Tibial artery (tissue), 4 donors: ENCODE measurements at regions not wholly inside any gene's neighbourhood (a gene's known extent, or its start where the extent isn't known, plus 50 kb on each side); places are given as distances from the start of the nearest gene placed in this dataset.

Experiments
- DNase-seq, 2 donors: peaks; one replicate each; pipeline ENCODE4 v3.0.0-alpha.2; 2019
- H3K27ac ChIP-seq, 2 donors: fragments of 200-600 bp; sonication (generic) in 1 of 2; 1 replicate in 1 of 2; 2 replicates in 1 of 2; pipeline ENCODE4 v1.5.1; 2018 to 2019; ENCODE audit warnings: mild to moderate bottlenecking in 1 of 2
- H3K27me3 ChIP-seq, 2 donors: fragments of 200-600 bp; sonication (generic) in 1 of 2; one replicate each; pipeline versions ENCODE4 v1.5.1 to v1.6.0; 2016 to 2019
- H3K36me3 ChIP-seq, 3 donors: fragments of 200-600 bp; sonication (generic) in 2 of 3; one replicate each; pipeline ENCODE4 v1.5.1; 2016 to 2019; ENCODE audit warnings: mild to moderate bottlenecking in 2 of 3
- H3K4me1 ChIP-seq, 4 donors: fragments of 200-600 bp; sonication (generic) in 2 of 4; 1 replicate in 3 of 4; 2 replicates in 1 of 4; pipeline ENCODE4 v1.5.1; 2016 to 2019
- H3K4me3 ChIP-seq, 2 donors: fragments of 200-600 bp; sonication (generic) in 1 of 2; 1 replicate in 1 of 2; 2 replicates in 1 of 2; pipeline ENCODE4 v1.5.1; 2018 to 2019; ENCODE audit warnings: mild to moderate bottlenecking in 2 of 2
- H3K9me3 ChIP-seq, 3 donors: fragments of 200-600 bp; sonication (generic) in 1 of 3; one replicate each; pipeline ENCODE4 v1.5.1; 2016 to 2019
- intact Hi-C: fragments of 100-400 bp; cut with DNase I; formaldehyde crosslinking; loops from one replicate; pipeline ENCODE4 v1.15.0; 2023; ENCODE audit warnings: low total_unique reads
- TF ChIP-seq, protein P1 (sequence below), 2 experiments: fragments of 200-600 bp in 1 of 2; fragments of 450-650 bp in 1 of 2; IDR thresholded peaks; one replicate each; pipeline ENCODE4 v1.5.1; 2017 to 2019; ENCODE audit warnings: antibody characterized with exemption in 2 of 2, mild to moderate bottlenecking in 1 of 2, moderate library complexity in 1 of 2

DNA sequence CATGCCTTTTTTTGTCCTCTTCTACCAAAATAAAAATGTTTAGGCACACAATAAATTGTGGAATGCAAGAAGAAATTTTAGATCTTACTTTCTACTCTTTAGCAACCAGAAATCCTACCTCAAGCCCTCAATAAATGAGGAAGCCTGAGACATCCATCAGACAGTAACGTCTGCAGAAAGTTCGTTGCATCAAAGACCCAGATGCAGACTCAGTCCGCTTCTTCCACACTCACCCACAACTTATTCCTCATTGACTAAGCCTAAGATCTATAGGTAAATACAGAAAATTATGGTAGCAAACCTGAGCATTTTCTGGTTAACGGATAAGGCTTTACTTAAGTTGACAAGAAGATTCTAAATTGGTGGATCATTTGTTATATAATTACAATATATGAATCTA lies 579.4 kb upstream of the ID2 start:
- TF ChIP-seq, protein P1, sequence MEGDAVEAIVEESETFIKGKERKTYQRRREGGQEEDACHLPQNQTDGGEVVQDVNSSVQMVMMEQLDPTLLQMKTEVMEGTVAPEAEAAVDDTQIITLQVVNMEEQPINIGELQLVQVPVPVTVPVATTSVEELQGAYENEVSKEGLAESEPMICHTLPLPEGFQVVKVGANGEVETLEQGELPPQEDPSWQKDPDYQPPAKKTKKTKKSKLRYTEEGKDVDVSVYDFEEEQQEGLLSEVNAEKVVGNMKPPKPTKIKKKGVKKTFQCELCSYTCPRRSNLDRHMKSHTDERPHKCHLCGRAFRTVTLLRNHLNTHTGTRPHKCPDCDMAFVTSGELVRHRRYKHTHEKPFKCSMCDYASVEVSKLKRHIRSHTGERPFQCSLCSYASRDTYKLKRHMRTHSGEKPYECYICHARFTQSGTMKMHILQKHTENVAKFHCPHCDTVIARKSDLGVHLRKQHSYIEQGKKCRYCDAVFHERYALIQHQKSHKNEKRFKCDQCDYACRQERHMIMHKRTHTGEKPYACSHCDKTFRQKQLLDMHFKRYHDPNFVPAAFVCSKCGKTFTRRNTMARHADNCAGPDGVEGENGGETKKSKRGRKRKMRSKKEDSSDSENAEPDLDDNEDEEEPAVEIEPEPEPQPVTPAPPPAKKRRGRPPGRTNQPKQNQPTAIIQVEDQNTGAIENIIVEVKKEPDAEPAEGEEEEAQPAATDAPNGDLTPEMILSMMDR (IDR thresholded peaks at IDR 0.05), result no peak
- intact Hi-C loops, result no loop called here
- H3K4me3 ChIP-seq, result no peak overlapping the region
- no peaks in the 10 kb centered on the region for H3K36me3 ChIP-seq
- H3K4me1 ChIP-seq, result peaks cover 0 to 4% (median 0%) of the 10 kb centered on the region in 4 donors
- H3K27me3 ChIP-seq, result no peaks in the 10 kb centered on the region
- H3K9me3 ChIP-seq, result no peaks in the 10 kb centered on the region
- H3K27ac ChIP-seq, result no peak overlapping the region
- DNase-seq, result no peak

DNA sequence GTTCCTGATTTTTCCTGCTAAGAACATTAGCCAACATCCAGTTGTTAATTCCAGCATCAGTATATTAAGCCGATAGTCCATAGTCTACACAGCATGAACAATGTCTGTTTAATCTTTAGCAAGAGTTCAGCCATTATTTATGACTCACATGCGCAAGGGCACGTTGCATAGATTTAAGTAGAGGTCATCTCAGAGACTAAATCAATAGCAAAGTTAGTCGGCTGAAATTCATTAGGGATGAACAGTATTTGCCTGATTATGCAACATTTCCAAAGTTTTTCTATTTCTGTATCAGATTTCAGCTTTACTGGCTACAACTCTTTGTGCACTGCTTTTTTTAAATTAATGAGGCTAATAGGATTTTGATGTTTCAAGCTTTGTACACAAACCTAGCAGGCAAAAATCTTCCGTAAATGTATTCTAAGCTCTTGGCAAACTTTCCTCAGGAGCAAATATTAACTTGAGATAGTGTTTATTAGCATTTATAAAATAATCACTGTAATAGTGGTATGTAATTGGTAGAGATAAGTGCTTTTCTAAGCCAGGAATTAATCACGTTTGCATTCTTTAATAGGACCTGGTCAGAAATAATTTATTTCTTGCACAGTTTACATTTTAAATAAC lies 578.7 kb upstream of the ID2 start:
- intact Hi-C loops, result no loop called here
- Histone ChIP-seq H3K27me3 (no peaks in the 10 kb centered on the region), H3K36me3 (no peaks in the 10 kb centered on the region), H3K9me3 (no peaks in the 10 kb centered on the region), H3K27ac (no peak overlapping the region), H3K4me3 (no peak overlapping the region), H3K4me1 (peaks cover 0 to 4% (median 0%) of the 10 kb centered on the region in 4 donors)
- DNase-seq, result no peak
- TF ChIP-seq, protein P1 (IDR thresholded peaks at IDR 0.05), result no peak

DNA sequence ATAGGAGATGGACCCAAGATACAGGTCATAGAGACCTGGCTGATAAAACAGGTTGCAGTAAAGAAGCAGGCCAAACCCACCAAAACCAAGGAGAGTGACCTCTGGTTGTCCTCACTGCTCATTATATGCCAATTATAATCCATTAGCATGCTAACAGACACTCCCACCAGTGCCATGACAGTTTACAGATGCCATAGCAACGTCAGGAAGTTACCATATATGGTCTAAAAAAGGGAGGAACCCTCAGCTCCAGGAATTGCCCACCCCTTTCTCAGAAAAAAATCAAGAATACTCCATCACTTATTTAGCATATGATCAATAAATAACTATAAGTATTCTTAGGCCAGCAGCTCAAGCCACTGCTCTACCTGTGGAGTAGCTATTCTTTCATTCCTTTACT lies 574.7 kb upstream of the ID2 start:
- no peaks in the 10 kb centered on the region for H3K9me3 ChIP-seq
- TF ChIP-seq, protein P1 (IDR thresholded peaks at IDR 0.05), result no peak
- H3K4me1 ChIP-seq, result no peaks in the 10 kb centered on the region
- H3K27ac ChIP-seq, result no peak overlapping the region
- no peak overlapping the region for H3K4me3 ChIP-seq
- H3K36me3 ChIP-seq, result no peaks in the 10 kb centered on the region
- intact Hi-C loops, result no loop called here
- no peak for DNase-seq
- H3K27me3 ChIP-seq, result no peaks in the 10 kb centered on the region

DNA sequence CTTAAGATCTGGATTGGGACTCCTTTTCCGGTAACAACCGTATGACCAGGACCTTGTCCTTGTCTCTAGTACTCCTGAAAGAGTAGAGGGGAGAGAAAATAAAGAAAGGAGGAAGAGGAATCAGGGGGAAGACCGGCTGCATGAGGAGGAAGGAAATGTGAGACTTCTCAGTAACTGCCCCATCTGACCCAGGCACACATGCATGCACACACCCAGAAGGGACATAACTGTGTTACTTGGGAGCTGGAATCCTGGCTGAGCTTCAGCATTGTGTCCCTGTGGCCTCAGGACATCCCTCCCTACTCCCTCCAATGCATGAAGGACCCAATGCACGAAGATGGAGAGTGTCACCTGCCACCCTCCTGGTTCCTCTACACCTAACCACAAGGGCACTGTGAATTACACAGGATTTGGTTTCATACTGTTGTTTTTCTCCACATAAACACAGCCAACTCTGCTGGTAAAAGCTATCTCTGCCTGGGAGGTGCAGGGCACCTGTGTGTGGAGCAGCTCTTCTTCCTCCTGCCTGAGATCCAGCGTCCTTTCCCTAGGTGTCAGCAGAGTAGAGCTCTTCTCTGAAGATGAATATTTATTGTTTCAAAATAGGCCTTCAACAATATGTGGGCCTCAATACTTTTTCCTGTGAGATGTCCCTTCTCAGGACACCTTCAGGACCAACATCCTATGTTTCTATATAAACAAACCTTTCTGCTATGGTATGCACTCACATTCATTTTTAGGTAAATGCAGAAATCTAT lies 574.1 kb upstream of the ID2 start:
- H3K9me3 ChIP-seq, result no peaks in the 10 kb centered on the region
- TF ChIP-seq, protein P1 (IDR thresholded peaks at IDR 0.05), result no peak
- no peaks in the 10 kb centered on the region for H3K27me3 ChIP-seq
- no peaks in the 10 kb centered on the region for H3K4me1 ChIP-seq
- intact Hi-C loops, result no loop called here
- DNase-seq, result no peak
- no peaks in the 10 kb centered on the region for H3K36me3 ChIP-seq
- H3K27ac ChIP-seq, result no peak overlapping the region
- no peak overlapping the region for H3K4me3 ChIP-seq

DNA sequence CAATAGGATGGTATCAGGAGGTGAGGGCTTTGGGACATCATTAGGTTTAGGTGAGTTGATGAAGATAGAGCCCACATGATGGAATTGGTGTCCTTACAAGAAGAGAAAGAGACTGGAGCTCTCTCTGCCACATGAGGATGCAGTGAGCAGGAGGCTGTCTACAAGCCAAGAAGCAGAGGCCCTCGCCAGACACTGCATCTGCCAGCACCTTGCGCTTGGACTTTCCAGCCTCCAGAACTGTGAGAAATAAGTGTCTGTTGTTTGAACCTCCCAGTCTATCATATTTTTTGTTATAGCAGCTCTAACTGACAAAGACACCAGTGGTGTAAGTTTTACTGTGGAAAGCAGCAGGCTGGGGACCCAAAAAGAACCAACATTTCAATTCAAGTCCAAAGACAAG lies 571.1 kb upstream of the ID2 start:
- no peak for DNase-seq
- Histone ChIP-seq H3K4me3 (no peak overlapping the region), H3K9me3 (no peaks in the 10 kb centered on the region), H3K27me3 (no peaks in the 10 kb centered on the region), H3K36me3 (no peaks in the 10 kb centered on the region), H3K4me1 (no peaks in the 10 kb centered on the region), H3K27ac (no peak overlapping the region)
- TF ChIP-seq, protein P1 (IDR thresholded peaks at IDR 0.05), result no peak
- intact Hi-C loops, result no loop called here
